ENCODE measurements at regions not wholly inside any gene's neighbourhood (a gene's known extent, or its start where the extent isn't known, plus 50 kb on each side); places are given as distances from the start of the nearest gene placed in this dataset.
A peak's percentile ranks its signal among the peaks of the same experiment; 100 is the strongest.

DNA sequence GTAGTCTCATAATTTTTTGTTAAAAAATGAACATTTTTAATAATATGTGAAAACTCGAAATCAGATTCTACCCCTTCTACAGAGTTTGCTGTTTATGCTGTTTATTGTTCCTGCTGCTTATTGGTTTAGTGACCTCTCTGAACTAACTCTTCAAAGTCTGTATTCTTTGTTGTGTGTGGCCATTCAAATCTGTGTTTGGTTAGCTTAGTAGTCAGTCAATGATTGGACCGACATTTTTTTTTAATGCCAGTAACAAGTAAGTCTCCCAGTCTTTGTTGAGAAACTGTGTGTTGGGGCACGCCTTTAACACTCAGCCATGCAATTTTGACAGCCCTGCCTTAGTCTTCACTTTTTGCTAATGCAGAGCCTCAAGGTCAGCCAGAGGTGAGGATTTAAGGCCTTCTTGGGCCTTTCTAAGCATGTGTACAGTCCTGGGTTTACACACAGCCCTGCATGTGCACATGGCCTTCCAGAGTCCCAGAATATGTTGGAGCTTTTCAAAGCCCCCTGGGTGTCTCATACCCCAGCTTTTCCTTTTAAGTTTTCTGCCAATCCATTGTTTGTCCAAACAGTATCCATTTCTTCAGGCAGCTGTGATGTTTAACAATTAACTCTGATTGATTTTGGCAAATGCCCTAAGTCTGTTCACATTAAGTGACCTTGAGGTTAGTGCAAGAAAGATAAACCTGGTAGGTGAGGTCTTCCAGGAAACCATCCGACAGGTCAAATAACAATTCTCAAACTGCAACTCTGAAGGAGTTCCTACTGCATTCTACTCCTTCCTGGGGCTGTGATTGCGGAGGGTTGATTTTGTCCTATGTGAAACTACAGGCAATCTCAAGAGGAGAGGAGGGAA is 389.3 kb downstream of the PMP22 start (continued):
- TF ChIP-seq, protein P1, sequence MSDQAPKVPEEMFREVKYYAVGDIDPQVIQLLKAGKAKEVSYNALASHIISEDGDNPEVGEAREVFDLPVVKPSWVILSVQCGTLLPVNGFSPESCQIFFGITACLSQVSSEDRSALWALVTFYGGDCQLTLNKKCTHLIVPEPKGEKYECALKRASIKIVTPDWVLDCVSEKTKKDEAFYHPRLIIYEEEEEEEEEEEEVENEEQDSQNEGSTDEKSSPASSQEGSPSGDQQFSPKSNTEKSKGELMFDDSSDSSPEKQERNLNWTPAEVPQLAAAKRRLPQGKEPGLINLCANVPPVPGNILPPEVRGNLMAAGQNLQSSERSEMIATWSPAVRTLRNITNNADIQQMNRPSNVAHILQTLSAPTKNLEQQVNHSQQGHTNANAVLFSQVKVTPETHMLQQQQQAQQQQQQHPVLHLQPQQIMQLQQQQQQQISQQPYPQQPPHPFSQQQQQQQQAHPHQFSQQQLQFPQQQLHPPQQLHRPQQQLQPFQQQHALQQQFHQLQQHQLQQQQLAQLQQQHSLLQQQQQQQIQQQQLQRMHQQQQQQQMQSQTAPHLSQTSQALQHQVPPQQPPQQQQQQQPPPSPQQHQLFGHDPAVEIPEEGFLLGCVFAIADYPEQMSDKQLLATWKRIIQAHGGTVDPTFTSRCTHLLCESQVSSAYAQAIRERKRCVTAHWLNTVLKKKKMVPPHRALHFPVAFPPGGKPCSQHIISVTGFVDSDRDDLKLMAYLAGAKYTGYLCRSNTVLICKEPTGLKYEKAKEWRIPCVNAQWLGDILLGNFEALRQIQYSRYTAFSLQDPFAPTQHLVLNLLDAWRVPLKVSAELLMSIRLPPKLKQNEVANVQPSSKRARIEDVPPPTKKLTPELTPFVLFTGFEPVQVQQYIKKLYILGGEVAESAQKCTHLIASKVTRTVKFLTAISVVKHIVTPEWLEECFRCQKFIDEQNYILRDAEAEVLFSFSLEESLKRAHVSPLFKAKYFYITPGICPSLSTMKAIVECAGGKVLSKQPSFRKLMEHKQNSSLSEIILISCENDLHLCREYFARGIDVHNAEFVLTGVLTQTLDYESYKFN (CRISPR knock-in tag; conservative IDR thresholded peaks at IDR 0.05): 0 out of 2 replicates have a peak, but pooled peaks have one; percentile 15
- TF ChIP-seq, protein P2, sequence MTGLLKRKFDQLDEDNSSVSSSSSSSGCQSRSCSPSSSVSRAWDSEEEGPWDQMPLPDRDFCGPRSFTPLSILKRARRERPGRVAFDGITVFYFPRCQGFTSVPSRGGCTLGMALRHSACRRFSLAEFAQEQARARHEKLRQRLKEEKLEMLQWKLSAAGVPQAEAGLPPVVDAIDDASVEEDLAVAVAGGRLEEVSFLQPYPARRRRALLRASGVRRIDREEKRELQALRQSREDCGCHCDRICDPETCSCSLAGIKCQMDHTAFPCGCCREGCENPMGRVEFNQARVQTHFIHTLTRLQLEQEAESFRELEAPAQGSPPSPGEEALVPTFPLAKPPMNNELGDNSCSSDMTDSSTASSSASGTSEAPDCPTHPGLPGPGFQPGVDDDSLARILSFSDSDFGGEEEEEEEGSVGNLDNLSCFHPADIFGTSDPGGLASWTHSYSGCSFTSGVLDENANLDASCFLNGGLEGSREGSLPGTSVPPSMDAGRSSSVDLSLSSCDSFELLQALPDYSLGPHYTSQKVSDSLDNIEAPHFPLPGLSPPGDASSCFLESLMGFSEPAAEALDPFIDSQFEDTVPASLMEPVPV (CRISPR knock-in tag; IDR thresholded peaks at IDR 0.05): no peak
- TF ChIP-seq HOXA5 (CRISPR knock-in tag; IDR thresholded peaks at IDR 0.05) (no peak), HES4 (CRISPR knock-in tag; IDR thresholded peaks at IDR 0.05; ENCODE audit: borderline replicate concordance) (no peak), ONECUT2 (CRISPR knock-in tag; IDR thresholded peaks at IDR 0.05) (peak; percentile 56; the same call in 1 of the 2 replicates), GATAD2A (CRISPR knock-in tag; IDR thresholded peaks at IDR 0.05) (peak; percentile 64), BCL6 (CRISPR knock-in tag; IDR thresholded peaks at IDR 0.05) (peak; percentile 85), REPIN1 (CRISPR knock-in tag; IDR thresholded peaks at IDR 0.05; ENCODE audit: borderline replicate concordance, low read depth) (no peak), MLLT10 (CRISPR knock-in tag; IDR thresholded peaks at IDR 0.05) (no peak), SOX6 (IDR thresholded peaks at IDR 0.05) (no peak), SOX6 (CRISPR knock-in tag; IDR thresholded peaks at IDR 0.05) (peak; percentile 66), CREM (IDR thresholded peaks at IDR 0.05) (0 out of 2 replicates have a peak, but pooled peaks have one; percentile 3), CREM (CRISPR knock-in tag; IDR thresholded peaks at IDR 0.05) (no peak), HNRNPLL (IDR thresholded peaks at IDR 0.05; ENCODE audit: low read depth, low read length, poor library complexity, severe bottlenecking) (no peak), KAT8 (CRISPR knock-in tag; IDR thresholded peaks at IDR 0.05) (no peak), HDAC1 (CRISPR knock-in tag; IDR thresholded peaks at IDR 0.05) (peak; percentile 20; the same call in 1 of the 2 replicates), ZNF772 (CRISPR knock-in tag; IDR thresholded peaks at IDR 0.05) (no peak), SOX5 (CRISPR knock-in tag; IDR thresholded peaks at IDR 0.05; ENCODE audit: borderline replicate concordance) (no peak; the same call in 1 of the 2 replicates)

All from HepG2 (cell line).